ENCODE measurements at regions not wholly inside any gene's neighbourhood (a gene's known extent, or its start where the extent isn't known, plus 50 kb on each side); places are given as distances from the start of the nearest gene placed in this dataset.

DNA sequence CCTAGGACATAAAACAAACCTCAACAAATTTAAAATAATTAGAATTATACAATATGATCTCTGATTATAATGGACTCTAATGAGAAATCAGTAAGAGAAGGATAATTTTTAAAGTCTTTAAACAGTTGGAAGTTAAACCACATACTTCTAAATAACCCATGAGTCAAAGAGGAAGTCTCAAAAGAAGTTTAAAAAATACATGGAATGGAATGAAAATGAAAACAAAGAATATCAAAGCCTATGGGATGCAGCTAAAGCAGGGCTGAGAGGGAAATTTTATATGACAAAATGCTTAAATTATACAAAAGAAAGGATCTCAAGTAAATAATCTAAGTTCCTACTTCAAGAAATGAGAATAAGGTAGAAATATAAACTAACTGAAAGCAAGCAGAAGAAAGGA is 460.5 kb downstream of the RPS24 start:
- TF ChIP-seq, protein P1, sequence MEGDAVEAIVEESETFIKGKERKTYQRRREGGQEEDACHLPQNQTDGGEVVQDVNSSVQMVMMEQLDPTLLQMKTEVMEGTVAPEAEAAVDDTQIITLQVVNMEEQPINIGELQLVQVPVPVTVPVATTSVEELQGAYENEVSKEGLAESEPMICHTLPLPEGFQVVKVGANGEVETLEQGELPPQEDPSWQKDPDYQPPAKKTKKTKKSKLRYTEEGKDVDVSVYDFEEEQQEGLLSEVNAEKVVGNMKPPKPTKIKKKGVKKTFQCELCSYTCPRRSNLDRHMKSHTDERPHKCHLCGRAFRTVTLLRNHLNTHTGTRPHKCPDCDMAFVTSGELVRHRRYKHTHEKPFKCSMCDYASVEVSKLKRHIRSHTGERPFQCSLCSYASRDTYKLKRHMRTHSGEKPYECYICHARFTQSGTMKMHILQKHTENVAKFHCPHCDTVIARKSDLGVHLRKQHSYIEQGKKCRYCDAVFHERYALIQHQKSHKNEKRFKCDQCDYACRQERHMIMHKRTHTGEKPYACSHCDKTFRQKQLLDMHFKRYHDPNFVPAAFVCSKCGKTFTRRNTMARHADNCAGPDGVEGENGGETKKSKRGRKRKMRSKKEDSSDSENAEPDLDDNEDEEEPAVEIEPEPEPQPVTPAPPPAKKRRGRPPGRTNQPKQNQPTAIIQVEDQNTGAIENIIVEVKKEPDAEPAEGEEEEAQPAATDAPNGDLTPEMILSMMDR (IDR thresholded peaks at IDR 0.05; ENCODE audit: low read length): no peak
- TF ChIP-seq EZH2 (IDR thresholded peaks at IDR 0.05; ENCODE audit: borderline replicate concordance, low read length): no peak
